GM06990 (cell line): ENCODE measurements at regions not wholly inside any gene's neighbourhood (a gene's known extent, or its start where the extent isn't known, plus 50 kb on each side); places are given as distances from the start of the nearest gene placed in this dataset.
"Not testable (repeated sequence)": the region's sequence is repeated elsewhere in the genome, so short reads cannot be mapped to it uniquely, and the experiment has no call there.

ENCODE experiments used
- DNase-seq: peaks from one replicate; pipeline ENCODE4 v3.0.0-alpha.2; 2011; ENCODE audit not compliant: insufficient read length; ENCODE audit errors: extremely low read depth
- H3K27me3 ChIP-seq: replicated peaks from 2 replicates; pipeline ENCODE4 v1.6.0; 2011; ENCODE audit warnings: low read length; ENCODE audit not compliant: control insufficient read depth, insufficient read depth
- H3K36me3 ChIP-seq: 2 replicates; pipeline ENCODE4 v1.5.1; 2011; ENCODE audit warnings: low read length; ENCODE audit not compliant: control insufficient read depth, insufficient read depth
- H3K4me3 ChIP-seq: replicated peaks from 2 replicates; pipeline ENCODE4 v1.5.1; 2011; ENCODE audit warnings: low read depth, mild to moderate bottlenecking, control low read depth, low read length
- TF ChIP-seq, protein P1 (sequence below): IDR thresholded peaks from 2 replicates; pipeline ENCODE4 v1.5.1; 2011; ENCODE audit warnings: low read length, control low read depth, mild to moderate bottlenecking, inconsistent platforms; ENCODE audit not compliant: insufficient read depth, poor library complexity, severe bottlenecking

DNA sequence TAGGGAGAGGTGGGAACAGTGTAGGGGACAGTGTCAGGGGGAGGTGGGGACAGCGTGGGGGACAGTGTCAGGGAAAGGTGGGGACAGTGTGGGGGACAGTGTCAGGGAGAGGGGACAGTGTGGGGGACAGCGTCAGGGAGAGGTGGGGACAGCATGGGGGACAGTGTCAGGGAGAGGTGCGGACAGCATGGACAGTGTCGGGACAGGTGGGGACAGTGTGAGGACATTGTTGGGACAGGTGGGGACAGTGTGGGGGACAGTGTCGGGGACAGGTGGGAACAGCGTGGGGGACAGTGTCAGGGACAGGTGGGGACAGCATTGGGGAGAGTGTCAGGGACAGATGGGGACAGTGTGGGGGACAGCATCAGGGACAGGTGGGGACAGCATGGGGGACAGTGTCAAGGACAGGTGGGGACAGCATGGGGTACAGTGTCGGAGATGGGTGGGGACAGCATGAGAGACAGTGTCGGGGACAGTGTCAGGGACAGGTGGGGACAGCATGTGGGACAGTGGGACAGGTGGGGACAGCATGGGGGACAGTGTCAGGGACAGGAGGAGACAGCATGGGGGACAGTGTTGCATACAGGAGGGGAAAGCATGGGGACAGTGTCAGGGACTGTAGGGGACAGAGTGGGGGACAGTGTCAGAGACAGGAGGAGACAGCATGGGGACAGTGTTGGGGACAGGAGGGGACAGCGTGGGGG is 139.0 kb downstream of the TMEM121 start:
- Histone ChIP-seq H3K27me3 (no peaks in the 10 kb centered on the region; the same call in 1 of the 2 replicates), H3K4me3 (no peak overlapping the region), H3K36me3 (no peaks in the 10 kb centered on the region; the same call in 1 of the 2 replicates)
- DNase-seq, result no peak
- TF ChIP-seq, protein P1, sequence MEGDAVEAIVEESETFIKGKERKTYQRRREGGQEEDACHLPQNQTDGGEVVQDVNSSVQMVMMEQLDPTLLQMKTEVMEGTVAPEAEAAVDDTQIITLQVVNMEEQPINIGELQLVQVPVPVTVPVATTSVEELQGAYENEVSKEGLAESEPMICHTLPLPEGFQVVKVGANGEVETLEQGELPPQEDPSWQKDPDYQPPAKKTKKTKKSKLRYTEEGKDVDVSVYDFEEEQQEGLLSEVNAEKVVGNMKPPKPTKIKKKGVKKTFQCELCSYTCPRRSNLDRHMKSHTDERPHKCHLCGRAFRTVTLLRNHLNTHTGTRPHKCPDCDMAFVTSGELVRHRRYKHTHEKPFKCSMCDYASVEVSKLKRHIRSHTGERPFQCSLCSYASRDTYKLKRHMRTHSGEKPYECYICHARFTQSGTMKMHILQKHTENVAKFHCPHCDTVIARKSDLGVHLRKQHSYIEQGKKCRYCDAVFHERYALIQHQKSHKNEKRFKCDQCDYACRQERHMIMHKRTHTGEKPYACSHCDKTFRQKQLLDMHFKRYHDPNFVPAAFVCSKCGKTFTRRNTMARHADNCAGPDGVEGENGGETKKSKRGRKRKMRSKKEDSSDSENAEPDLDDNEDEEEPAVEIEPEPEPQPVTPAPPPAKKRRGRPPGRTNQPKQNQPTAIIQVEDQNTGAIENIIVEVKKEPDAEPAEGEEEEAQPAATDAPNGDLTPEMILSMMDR, result no peak

DNA sequence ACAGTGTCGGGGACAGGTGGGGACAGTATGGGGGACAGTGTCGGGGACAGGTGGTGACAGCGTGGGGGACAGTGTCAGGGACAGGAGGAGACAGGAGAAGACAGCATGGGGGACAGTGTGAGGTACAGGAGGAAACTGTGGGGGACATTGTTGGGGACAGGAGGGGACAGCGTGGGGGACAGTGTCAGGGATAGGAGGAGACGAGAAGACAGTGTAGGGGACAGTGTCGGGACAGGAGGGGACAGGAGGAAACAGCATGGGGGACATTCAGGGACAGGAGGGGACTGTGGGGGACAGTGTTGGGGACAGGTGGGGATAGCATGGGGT is 139.5 kb downstream of the TMEM121 start:
- no peak overlapping the region for H3K4me3 ChIP-seq
- TF ChIP-seq, protein P1, result no peak
- H3K27me3 ChIP-seq, result no peaks in the 10 kb centered on the region; the same call in 1 of the 2 replicates
- DNase-seq, result no peak
- H3K36me3 ChIP-seq, result no peaks in the 10 kb centered on the region; the same call in 1 of the 2 replicates

DNA sequence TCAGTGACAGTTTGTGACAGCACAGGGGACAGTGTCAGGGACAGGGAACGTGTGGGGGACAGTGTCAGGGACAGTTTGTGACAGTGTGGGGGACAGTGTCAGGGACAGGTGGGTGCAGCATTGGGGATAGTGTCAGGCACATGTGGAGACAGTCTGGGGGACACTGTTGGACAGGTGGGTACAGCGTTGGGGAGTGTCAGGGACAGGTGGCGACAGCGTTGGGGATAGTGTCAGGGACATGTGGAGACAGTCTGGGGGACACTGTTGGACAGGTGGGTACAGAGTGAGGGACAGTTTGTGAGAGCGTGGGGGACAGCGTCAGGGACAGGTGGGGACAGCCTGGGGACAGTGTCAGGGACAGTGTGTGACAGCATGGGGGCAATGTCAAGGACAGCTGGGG is 140.0 kb downstream of the TMEM121 start:
- H3K27me3 ChIP-seq, result no peaks in the 10 kb centered on the region; the same call in 1 of the 2 replicates
- no peak overlapping the region for H3K4me3 ChIP-seq
- TF ChIP-seq, protein P1, result no peak
- no peaks in the 10 kb centered on the region; the same call in 1 of the 2 replicates for H3K36me3 ChIP-seq
- no peak for DNase-seq

DNA sequence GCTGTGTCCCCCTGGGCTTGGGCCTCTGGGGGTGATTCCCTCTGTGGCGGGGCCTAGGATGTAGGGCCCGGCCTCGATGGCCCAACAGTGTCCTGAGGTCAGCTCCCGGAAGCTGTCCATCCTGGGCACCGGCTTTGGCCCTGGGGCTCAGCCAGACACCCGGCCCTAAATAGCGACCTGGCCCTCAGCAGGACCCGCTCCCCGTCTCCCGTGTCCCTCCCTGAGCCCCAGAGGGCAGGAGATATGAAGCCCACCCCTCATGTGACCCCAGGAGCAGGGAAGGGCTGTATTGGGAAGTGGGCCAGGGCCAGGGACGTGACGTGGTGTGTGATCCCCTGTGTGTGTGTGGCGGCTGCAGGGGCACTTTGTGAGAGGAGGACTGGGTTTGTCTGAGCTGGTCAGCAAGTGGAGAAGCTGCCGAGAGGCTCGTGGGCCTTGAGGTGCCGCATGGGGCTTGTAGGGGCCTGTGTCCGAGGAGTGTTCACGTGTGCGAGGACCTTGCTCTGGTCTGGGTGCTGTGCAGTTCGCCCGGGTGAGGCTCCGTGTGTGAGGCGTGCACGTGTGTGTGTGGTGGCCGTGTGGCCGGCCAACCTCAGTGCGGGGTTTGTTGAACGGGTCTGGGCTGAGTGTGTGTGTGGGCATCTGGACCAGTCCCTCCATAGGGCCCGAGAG is 140.7 kb downstream of the TMEM121 start:
- DNase-seq, H3K4me3 ChIP-seq, H3K36me3 ChIP-seq, H3K27me3 ChIP-seq: not testable (repeated sequence)

DNA sequence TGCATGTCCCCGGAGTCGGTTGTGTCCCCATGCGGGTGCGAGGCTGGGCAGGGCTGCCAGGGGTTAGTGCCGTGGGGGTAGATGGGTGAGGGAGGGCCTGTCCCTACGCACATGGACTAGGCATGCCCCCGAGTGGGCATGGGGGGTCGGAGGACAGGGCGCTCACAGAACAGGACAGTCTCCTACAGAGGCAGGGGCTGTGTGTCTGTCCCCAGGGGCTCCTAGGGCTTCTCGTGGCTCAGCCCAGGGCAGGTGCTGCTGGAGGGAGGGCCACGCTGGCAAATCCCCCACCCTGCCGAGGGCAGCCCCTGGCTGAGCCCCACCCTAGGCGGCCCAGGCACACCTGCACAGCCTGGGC is 141.3 kb downstream of the TMEM121 start:
- not testable (repeated sequence) for H3K36me3 ChIP-seq, DNase-seq, H3K4me3 ChIP-seq, H3K27me3 ChIP-seq

DNA sequence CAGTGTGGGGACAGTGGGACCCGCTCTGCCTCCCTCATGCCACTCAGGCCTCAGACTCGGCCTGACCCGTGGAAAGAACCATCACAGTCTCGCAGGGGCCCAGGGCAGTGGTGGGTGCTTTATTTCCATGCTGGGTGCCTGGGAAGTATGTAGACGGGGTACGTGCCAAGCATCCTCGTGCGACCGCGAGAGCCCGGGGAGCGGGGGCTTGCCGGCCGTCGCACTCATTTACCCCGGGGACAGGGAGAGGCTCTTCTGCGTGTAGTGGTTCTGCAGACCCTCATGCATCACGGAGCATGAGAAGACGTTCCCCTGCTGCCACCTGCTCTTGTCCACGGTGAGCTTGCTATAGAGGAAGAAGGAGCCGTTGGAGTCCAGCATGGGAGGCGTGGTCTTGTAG is 141.6 kb downstream of the TMEM121 start:
- peak; percentile 61 for DNase-seq
- H3K27me3 ChIP-seq, H3K4me3 ChIP-seq, H3K36me3 ChIP-seq: not testable (repeated sequence)

DNA sequence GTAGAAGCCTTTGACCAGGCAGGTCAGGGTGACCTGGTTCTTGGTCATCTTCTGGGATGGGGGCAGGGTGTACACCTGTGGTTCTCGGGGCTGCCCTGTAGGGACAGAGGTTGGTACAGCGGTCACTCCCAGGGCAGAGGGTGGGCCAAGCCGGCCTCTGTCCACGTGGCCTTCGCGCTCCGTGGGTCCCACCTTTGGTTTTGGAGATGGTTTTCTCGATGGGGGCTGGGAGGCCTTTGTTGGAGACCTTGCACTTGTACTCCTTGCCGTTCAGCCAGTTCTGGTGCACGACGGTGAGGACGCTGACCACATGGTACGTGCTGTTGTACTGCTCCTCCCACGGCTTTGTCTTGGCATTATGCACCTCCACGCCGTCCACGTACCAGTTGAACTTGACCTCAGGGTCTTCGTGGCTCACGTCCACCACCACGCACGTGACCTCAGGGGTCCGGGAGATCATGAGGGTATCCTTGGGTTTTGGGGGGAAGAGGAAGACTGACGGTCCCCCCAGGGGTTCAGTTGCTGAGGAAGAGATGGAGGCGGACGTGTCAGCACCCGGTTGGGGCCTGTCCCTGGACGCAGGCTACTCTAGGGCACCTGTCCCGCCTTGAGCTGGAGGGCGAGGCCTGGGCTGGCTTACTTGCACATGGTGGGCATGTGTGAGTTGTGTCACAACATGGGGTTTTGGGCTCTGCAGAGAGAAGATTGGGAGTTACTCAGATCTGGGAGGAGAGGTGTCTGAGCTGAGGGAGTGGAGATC is 142.3 kb downstream of the TMEM121 start:
- DNase-seq, H3K27me3 ChIP-seq, H3K36me3 ChIP-seq, H3K4me3 ChIP-seq: not testable (repeated sequence)

DNA sequence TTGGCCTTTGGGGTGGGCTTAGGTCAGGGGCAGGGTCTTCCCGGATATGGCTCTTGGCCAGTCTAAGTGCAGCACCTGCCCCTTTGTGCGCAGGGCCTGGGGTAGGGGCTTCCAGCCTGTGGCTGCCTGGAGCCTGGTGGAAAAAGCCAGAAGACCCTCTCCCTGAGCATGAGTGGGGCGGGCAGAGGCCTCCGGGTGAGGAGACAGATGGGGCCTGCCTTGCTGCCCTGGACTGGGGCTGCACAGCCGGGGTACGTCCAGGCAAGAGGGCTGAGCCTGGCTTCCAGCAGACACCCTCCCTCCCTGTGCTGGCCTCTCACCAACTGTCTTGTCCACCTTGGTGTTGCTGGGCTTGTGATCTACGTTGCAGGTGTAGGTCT is 142.8 kb downstream of the TMEM121 start:
- H3K36me3 ChIP-seq, H3K4me3 ChIP-seq, H3K27me3 ChIP-seq, DNase-seq: not testable (repeated sequence)

DNA sequence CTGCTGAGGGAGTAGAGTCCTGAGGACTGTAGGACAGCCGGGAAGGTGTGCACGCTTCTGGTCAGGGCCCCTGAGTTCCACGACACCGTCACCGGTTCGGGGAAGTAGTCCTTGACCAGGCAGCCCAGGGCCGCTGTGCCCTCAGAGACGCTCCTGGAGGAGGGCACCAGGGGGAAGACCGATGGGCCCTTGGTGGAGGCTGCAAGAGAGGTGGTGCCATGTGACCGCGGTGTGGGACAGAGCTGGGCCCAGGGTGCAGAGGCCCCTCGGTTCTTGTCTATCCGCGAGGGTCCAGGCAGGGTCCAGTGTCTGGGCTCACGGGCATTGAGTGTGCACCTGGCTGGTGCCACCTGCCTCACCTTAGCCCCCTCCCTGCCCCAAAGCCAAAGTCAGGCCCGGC is 143.3 kb downstream of the TMEM121 start:
- H3K4me3 ChIP-seq, DNase-seq, H3K36me3 ChIP-seq, H3K27me3 ChIP-seq: not testable (repeated sequence)

DNA sequence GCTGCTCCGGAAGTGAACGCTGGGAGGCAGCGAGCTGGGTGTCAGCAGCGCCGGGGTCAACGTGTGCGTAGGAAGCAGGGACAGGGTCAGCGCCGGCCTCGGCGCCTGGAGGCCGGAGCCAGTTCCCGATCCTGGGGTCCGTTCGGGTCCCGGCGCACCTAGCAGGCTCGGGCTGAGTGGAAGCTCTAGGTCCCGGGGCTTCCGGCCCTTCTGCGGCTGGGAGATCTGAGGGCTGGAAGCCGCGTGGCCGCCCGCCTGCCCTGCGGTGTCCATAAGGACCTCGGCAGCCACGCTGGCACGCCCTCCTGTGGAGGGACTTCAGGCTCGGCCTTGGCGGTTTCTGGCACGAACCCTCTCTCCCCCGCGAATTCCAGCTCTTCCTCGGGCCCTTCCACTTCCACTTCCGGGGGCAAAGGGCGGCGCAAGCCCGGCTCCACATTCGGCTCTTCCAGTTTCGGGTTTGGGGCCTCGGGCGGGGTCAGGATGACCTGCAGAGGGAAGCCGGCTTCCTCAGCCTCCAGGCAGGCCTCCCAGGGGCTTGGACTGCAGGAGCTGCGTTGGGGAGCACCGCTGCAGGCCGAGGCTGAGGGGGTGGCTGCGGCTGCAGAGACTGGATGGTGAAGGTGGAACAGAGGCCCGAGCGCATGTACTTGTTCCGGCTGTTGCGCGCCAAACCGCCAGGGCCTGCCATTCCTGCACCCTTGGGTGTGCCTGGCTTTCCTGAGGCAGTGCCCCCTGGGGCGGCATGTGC is 146.2 kb downstream of the TMEM121 start:
- not testable (repeated sequence) for DNase-seq, H3K27me3 ChIP-seq, H3K4me3 ChIP-seq, H3K36me3 ChIP-seq
